Neural cell (in vitro differentiated cells): ENCODE measurements at regions not wholly inside any gene's neighbourhood (a gene's known extent, or its start where the extent isn't known, plus 50 kb on each side); places are given as distances from the start of the nearest gene placed in this dataset.

Experiments used
- H2AFZ ChIP-seq: fragments of 200-600, 300-800 bp; sonication (generic), shearing (Covaris generic); 2 replicates; pipeline ENCODE4 v1.6.0; 2014; ENCODE audit warnings: low read depth, mild to moderate bottlenecking, antibody characterized with exemption, low read length, moderate library complexity
- H3F3A ChIP-seq: fragments of 200-600 bp; shearing (Covaris generic); 2 replicates; pipeline ENCODE4 v1.6.1; 2016; ENCODE audit warnings: mild to moderate bottlenecking, moderate library complexity, mixed read lengths, antibody characterized with exemption, low read length; ENCODE audit not compliant: insufficient read depth, poor library complexity, severe bottlenecking
- H3K27ac ChIP-seq: fragments of 200-600, 300-800 bp; sonication (generic), shearing (Covaris generic); 2 replicates; pipeline ENCODE4 v1.5.1; 2014; ENCODE audit warnings: mild to moderate bottlenecking, low read length, moderate library complexity
- H3K27me3 ChIP-seq: fragments of 300-800, 200-600 bp; sonication (generic), shearing (Covaris generic); 2 replicates; pipeline ENCODE4 v1.6.0; 2014; ENCODE audit warnings: mild to moderate bottlenecking, low read depth, low read length, moderate library complexity; ENCODE audit not compliant: insufficient read depth
- H3K36me3 ChIP-seq: fragments of 300-800, 200-600 bp; sonication (generic), shearing (Covaris generic); 2 replicates; pipeline ENCODE4 v1.5.1; 2014; ENCODE audit warnings: mild to moderate bottlenecking, antibody characterized with exemption, low read length, moderate library complexity; ENCODE audit not compliant: insufficient read depth
- H3K4me2 ChIP-seq: fragments of 300-800, 200-600 bp; sonication (generic), shearing (Covaris generic); 2 replicates; pipeline ENCODE4 v1.6.0; 2014; ENCODE audit warnings: mild to moderate bottlenecking, low read length
- H3K4me3 ChIP-seq: fragments of 300-800, 200-600 bp; sonication (generic), shearing (Covaris generic); 2 replicates; pipeline ENCODE4 v1.5.1; 2014; ENCODE audit warnings: mild to moderate bottlenecking, low read length, moderate library complexity
- H3K79me2 ChIP-seq: fragments of 200-600 bp; shearing (Covaris generic); replicated peaks from 2 replicates; pipeline ENCODE4 v1.6.0; 2014; ENCODE audit warnings: mild to moderate bottlenecking, low read length, moderate library complexity; ENCODE audit not compliant: insufficient read depth
- H3K9ac ChIP-seq: fragments of 300-800, 200-600 bp; sonication (generic), shearing (Covaris generic); 2 replicates; pipeline ENCODE4 v1.6.1; 2016; ENCODE audit warnings: mild to moderate bottlenecking, low read length, mixed read lengths
- H3K9me2 ChIP-seq: fragments of 200-600 bp; shearing (Covaris generic); 2 replicates; pipeline ENCODE4 v1.6.1; 2016; ENCODE audit warnings: mild to moderate bottlenecking, low read length, mixed read lengths; ENCODE audit not compliant: insufficient read depth
- H3K9me3 ChIP-seq: fragments of 200-600, 300-800 bp; sonication (generic), shearing (Covaris generic); 2 replicates; pipeline ENCODE4 v1.6.1; 2016; ENCODE audit warnings: mild to moderate bottlenecking, mixed run types, low read length, moderate library complexity, mixed read lengths
- H4K20me1 ChIP-seq: fragments of 200-600 bp; shearing (Covaris generic); 2 replicates; pipeline ENCODE4 v1.6.1; 2016; ENCODE audit warnings: mild to moderate bottlenecking, mixed run types; ENCODE audit not compliant: insufficient read depth
- CTCF ChIP-seq: fragments of 450-650 bp; IDR thresholded peaks from 2 replicates; pipeline ENCODE4 v1.5.1; 2014; ENCODE audit warnings: antibody characterized with exemption, mild to moderate bottlenecking, moderate library complexity; ENCODE audit not compliant: poor library complexity, severe bottlenecking
- EP300 ChIP-seq: fragments of 450-650 bp; conservative IDR thresholded peaks from 2 replicates; pipeline ENCODE4 v1.6.1; 2014; ENCODE audit warnings: antibody characterized with exemption, mild to moderate bottlenecking, moderate library complexity; ENCODE audit not compliant: poor library complexity, severe bottlenecking
- EZH2 ChIP-seq: fragments of 200-600, 300-800 bp; shearing (Covaris generic), sonication (generic); IDR thresholded peaks from 2 replicates; pipeline ENCODE4 v1.6.1; 2014; ENCODE audit warnings: antibody characterized with exemption, low read length, borderline replicate concordance, mild to moderate bottlenecking; ENCODE audit not compliant: insufficient read depth, poor library complexity, severe bottlenecking
- MXI1 ChIP-seq: fragments of 450-650 bp; conservative IDR thresholded peaks from 2 replicates; pipeline ENCODE4 v1.6.1; 2014; ENCODE audit warnings: antibody characterized with exemption, mild to moderate bottlenecking; ENCODE audit not compliant: poor library complexity, severe bottlenecking
- POLR2AphosphoS5 ChIP-seq: IDR thresholded peaks from 2 replicates; pipeline ENCODE4 v1.6.1; 2012
- RAD21 ChIP-seq: fragments of 450-650 bp; conservative IDR thresholded peaks from 2 replicates; pipeline ENCODE4 v1.6.1; 2014; ENCODE audit warnings: antibody characterized with exemption, mild to moderate bottlenecking, moderate library complexity
- REST ChIP-seq: IDR thresholded peaks from 2 replicates; pipeline ENCODE4 v1.6.1; 2012; ENCODE audit warnings: borderline replicate concordance
- SMC3 ChIP-seq: fragments of 450-650 bp; conservative IDR thresholded peaks from 2 replicates; pipeline ENCODE4 v1.6.1; 2014; ENCODE audit warnings: antibody characterized with exemption, mild to moderate bottlenecking, moderate library complexity; ENCODE audit not compliant: poor library complexity
- TAF1 ChIP-seq: IDR thresholded peaks from 2 replicates; pipeline ENCODE4 v1.6.1; 2012; ENCODE audit warnings: low read depth

GRCh38 chr11:110379261-110379660, 50.5 kb upstream of the FDX1 start:
- Histone ChIP-seq H3K27me3 (no peaks in the 10 kb centered on the region), H3K36me3 (no peaks in the 10 kb centered on the region), H3K9me3 (no peaks in the 10 kb centered on the region), H3K9ac (no peak overlapping the region), H2AFZ (no peak overlapping the region), H3K9me2 (no peaks in the 10 kb centered on the region), H3K4me2 (no peak overlapping the region), H4K20me1 (no peaks in the 10 kb centered on the region), H3K79me2 (no peaks in the 10 kb centered on the region), H3K4me3 (no peak overlapping the region), H3K27ac (no peak overlapping the region), H3F3A (no peaks in the 10 kb centered on the region)
- TF ChIP-seq CTCF (no peak), POLR2AphosphoS5 (no peak), REST (no peak), MXI1 (no peak), EP300 (no peak), EZH2 (no peak), SMC3 (no peak), TAF1 (no peak), RAD21 (no peak)

- H3K36me3 ChIP-seq: no peaks in the 10 kb centered on the region
- no peaks in the 10 kb centered on the region for H3K27me3 ChIP-seq
- no peak overlapping the region for H3K9ac ChIP-seq
- no peak for TF ChIP-seq POLR2AphosphoS5
- TF ChIP-seq TAF1: no peak
- no peak for TF ChIP-seq SMC3
- TF ChIP-seq EP300: no peak
- TF ChIP-seq CTCF: no peak
- no peak for TF ChIP-seq REST
- no peak for TF ChIP-seq EZH2
- TF ChIP-seq RAD21: no peak
- no peak for TF ChIP-seq MXI1
- no peak overlapping the region for H3K27ac ChIP-seq
- no peaks in the 10 kb centered on the region for H3K9me2 ChIP-seq
- no peaks in the 10 kb centered on the region for H3K79me2 ChIP-seq
- H3F3A ChIP-seq: no peaks in the 10 kb centered on the region
- no peak overlapping the region for H3K4me3 ChIP-seq
- no peak overlapping the region for H2AFZ ChIP-seq
- H4K20me1 ChIP-seq: no peaks in the 10 kb centered on the region
- no peaks in the 10 kb centered on the region for H3K9me3 ChIP-seq
- H3K4me2 ChIP-seq: no peak overlapping the region
Measured at GRCh38 chr11:110379936-110380335, 49.8 kb upstream of the FDX1 start.
